ENCODE measurements at regions not wholly inside any gene's neighbourhood (a gene's known extent, or its start where the extent isn't known, plus 50 kb on each side); places are given as distances from the start of the nearest gene placed in this dataset.

DNA sequence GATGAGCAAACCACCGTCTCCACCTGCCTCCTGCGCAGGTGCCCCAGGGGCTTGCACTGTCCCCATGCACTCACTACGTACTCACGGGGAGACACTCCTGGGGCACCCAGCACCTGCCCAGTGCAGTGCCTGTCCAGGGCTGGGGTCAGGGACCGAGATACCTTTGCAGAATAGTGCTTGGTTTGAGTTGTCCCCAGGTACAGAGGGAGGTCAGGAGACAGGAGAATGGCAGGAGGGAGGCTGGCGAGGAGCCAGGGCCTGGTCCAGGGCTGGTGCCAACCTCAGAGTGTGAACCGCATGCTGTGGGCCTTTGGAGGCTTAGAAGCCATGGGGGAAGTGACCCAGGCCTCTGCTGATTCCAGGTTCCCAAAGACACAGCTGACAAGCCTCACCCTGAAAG lies 110.1 kb upstream of the GPR26 start:
- TF ChIP-seq, protein P1, sequence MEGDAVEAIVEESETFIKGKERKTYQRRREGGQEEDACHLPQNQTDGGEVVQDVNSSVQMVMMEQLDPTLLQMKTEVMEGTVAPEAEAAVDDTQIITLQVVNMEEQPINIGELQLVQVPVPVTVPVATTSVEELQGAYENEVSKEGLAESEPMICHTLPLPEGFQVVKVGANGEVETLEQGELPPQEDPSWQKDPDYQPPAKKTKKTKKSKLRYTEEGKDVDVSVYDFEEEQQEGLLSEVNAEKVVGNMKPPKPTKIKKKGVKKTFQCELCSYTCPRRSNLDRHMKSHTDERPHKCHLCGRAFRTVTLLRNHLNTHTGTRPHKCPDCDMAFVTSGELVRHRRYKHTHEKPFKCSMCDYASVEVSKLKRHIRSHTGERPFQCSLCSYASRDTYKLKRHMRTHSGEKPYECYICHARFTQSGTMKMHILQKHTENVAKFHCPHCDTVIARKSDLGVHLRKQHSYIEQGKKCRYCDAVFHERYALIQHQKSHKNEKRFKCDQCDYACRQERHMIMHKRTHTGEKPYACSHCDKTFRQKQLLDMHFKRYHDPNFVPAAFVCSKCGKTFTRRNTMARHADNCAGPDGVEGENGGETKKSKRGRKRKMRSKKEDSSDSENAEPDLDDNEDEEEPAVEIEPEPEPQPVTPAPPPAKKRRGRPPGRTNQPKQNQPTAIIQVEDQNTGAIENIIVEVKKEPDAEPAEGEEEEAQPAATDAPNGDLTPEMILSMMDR (IDR thresholded peaks at IDR 0.05): no peak
- no peak for TF ChIP-seq CEBPB (IDR thresholded peaks at IDR 0.05)
- no peak for TF ChIP-seq NR3C1 (IDR thresholded peaks at IDR 0.05)
- TF ChIP-seq, protein P2, sequence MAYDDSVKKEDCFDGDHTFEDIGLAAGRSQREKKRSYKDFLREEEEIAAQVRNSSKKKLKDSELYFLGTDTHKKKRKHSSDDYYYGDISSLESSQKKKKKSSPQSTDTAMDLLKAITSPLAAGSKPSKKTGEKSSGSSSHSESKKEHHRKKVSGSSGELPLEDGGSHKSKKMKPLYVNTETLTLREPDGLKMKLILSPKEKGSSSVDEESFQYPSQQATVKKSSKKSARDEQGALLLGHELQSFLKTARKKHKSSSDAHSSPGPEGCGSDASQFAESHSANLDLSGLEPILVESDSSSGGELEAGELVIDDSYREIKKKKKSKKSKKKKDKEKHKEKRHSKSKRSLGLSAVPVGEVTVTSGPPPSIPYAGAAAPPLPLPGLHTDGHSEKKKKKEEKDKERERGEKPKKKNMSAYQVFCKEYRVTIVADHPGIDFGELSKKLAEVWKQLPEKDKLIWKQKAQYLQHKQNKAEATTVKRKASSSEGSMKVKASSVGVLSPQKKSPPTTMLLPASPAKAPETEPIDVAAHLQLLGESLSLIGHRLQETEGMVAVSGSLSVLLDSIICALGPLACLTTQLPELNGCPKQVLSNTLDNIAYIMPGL (CRISPR knock-in tag; IDR thresholded peaks at IDR 0.05; ENCODE audit: borderline replicate concordance): no peak
- TF ChIP-seq, protein P3, sequence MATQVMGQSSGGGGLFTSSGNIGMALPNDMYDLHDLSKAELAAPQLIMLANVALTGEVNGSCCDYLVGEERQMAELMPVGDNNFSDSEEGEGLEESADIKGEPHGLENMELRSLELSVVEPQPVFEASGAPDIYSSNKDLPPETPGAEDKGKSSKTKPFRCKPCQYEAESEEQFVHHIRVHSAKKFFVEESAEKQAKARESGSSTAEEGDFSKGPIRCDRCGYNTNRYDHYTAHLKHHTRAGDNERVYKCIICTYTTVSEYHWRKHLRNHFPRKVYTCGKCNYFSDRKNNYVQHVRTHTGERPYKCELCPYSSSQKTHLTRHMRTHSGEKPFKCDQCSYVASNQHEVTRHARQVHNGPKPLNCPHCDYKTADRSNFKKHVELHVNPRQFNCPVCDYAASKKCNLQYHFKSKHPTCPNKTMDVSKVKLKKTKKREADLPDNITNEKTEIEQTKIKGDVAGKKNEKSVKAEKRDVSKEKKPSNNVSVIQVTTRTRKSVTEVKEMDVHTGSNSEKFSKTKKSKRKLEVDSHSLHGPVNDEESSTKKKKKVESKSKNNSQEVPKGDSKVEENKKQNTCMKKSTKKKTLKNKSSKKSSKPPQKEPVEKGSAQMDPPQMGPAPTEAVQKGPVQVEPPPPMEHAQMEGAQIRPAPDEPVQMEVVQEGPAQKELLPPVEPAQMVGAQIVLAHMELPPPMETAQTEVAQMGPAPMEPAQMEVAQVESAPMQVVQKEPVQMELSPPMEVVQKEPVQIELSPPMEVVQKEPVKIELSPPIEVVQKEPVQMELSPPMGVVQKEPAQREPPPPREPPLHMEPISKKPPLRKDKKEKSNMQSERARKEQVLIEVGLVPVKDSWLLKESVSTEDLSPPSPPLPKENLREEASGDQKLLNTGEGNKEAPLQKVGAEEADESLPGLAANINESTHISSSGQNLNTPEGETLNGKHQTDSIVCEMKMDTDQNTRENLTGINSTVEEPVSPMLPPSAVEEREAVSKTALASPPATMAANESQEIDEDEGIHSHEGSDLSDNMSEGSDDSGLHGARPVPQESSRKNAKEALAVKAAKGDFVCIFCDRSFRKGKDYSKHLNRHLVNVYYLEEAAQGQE (IDR thresholded peaks at IDR 0.05): no peak
- no peak for TF ChIP-seq EP300 (IDR thresholded peaks at IDR 0.05)
- TF ChIP-seq, protein P4, sequence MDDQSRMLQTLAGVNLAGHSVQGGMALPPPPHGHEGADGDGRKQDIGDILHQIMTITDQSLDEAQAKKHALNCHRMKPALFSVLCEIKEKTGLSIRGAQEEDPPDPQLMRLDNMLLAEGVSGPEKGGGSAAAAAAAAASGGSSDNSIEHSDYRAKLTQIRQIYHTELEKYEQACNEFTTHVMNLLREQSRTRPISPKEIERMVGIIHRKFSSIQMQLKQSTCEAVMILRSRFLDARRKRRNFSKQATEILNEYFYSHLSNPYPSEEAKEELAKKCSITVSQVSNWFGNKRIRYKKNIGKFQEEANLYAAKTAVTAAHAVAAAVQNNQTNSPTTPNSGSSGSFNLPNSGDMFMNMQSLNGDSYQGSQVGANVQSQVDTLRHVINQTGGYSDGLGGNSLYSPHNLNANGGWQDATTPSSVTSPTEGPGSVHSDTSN (IDR thresholded peaks at IDR 0.05): no peak
- no peak for TF ChIP-seq CBX2 (IDR thresholded peaks at IDR 0.05; ENCODE audit: borderline replicate concordance, low read depth)
- TF ChIP-seq SMC3 (IDR thresholded peaks at IDR 0.05): no peak
- TF ChIP-seq MYC (IDR thresholded peaks at IDR 0.05; ENCODE audit: borderline replicate concordance, low read length): no peak
- no peak for TF ChIP-seq HOXA7 (CRISPR knock-in tag; IDR thresholded peaks at IDR 0.05)
- TF ChIP-seq POLR2A (IDR thresholded peaks at IDR 0.05; ENCODE audit: low read length): no peak
- TF ChIP-seq CBX8 (IDR thresholded peaks at IDR 0.05): no peak
- TF ChIP-seq KDM1A (IDR thresholded peaks at IDR 0.05; ENCODE audit: low read depth): no peak
